T-cell (primary cell): ENCODE measurements at regions not wholly inside any gene's neighbourhood (a gene's known extent, or its start where the extent isn't known, plus 50 kb on each side); places are given as distances from the start of the nearest gene placed in this dataset.

Experiments
- ATAC-seq, 4 experiments: fragments of 200-7000 bp in 3 of 4; fragments of 150-1000 bp in 1 of 4; cut with Tn5 transposase; replicated peaks in 1 of 4; 1 replicate in 3 of 4; 2 replicates in 1 of 4; pipeline ENCODE4 v1.10.0; 2021; ENCODE audit warnings: moderate library complexity in 3 of 4, mild to moderate bottlenecking in 2 of 4, moderate number of reproducible peaks in 1 of 4
- CTCF ChIA-PET, 2 donors: fragments of 300-600 bp; sonication (Branson Sonifier 250); formaldehyde crosslinking; loops; one replicate each; lab custom pipeline; 2022; ENCODE audit warnings: antibody characterized with exemption in 2 of 2; lab: Charles Lee
- POLR2A ChIA-PET, 2 donors: fragments of 300-600 bp; sonication (Branson Sonifier 250); formaldehyde crosslinking; loops; one replicate each; lab custom pipeline; 2022; ENCODE audit warnings: antibody characterized with exemption in 2 of 2; lab: Charles Lee
- DNase-seq, 35 experiments: peaks; one replicate each; pipeline versions ENCODE4 v3.0.0 to v3.0.0-alpha.2; 2013 to 2023
- H3K27ac ChIP-seq: one replicate; pipeline ENCODE4 v1.5.1; 2013; ENCODE audit warnings: low read length
- H3K27me3 ChIP-seq, 2 experiments: replicated peaks in 1 of 2; 1 replicate in 1 of 2; 2 replicates in 1 of 2; pipeline versions ENCODE4 v1.6.1 to v1.7.0; 2013; ENCODE audit warnings: low read length in 1 of 2, mixed read lengths in 1 of 2; ENCODE audit not compliant: control insufficient read depth in 2 of 2, insufficient read depth in 2 of 2; ENCODE audit errors: extremely low read depth in 1 of 2
- H3K36me3 ChIP-seq, 2 donors: 1 replicate in 1 of 2; 2 replicates in 1 of 2; pipeline versions ENCODE4 v1.6.1 to v1.7.0; 2013; ENCODE audit warnings: low read length in 1 of 2; ENCODE audit not compliant: control insufficient read depth in 2 of 2, insufficient read depth in 1 of 2; ENCODE audit errors: extremely low read depth in 1 of 2
- H3K4me1 ChIP-seq, 2 experiments: 1 replicate in 1 of 2; 2 replicates in 1 of 2; pipeline versions ENCODE4 v1.6.1 to v1.7.0; 2013; ENCODE audit warnings: low read length in 2 of 2, mixed read lengths in 1 of 2; ENCODE audit not compliant: insufficient read depth in 2 of 2, control insufficient read depth in 1 of 2; ENCODE audit errors: extremely low read depth in 1 of 2
- H3K4me3 ChIP-seq, 2 donors: 1 replicate in 1 of 2; 2 replicates in 1 of 2; pipeline versions ENCODE4 v1.5.1 to v1.7.0; 2013; ENCODE audit warnings: mild to moderate bottlenecking in 2 of 2, low read length in 1 of 2, moderate library complexity in 1 of 2; ENCODE audit not compliant: control insufficient read depth in 1 of 2; ENCODE audit errors: extremely low read depth in 1 of 2
- H3K9me3 ChIP-seq: 2 replicates; pipeline ENCODE4 v1.7.0; 2013
- H3K27ac Mint-ChIP-seq, 2 donors: one replicate each; pipeline ENCODE4 v1.8.0; 2020 to 2021; ENCODE audit warnings: mild to moderate bottlenecking in 2 of 2, mixed read lengths in 2 of 2
- H3K27me3 Mint-ChIP-seq, 2 donors: one replicate each; pipeline ENCODE4 v1.8.0; 2021 to 2022; ENCODE audit warnings: mixed read lengths in 2 of 2
- H3K36me3 Mint-ChIP-seq: one replicate; pipeline ENCODE4 v1.8.0; 2021; ENCODE audit warnings: mixed read lengths
- H3K4me1 Mint-ChIP-seq, 3 donors: one replicate each; pipeline ENCODE4 v1.8.0; 2020 to 2022; ENCODE audit warnings: mixed read lengths in 3 of 3, mild to moderate bottlenecking in 1 of 3
- H3K4me3 Mint-ChIP-seq, 3 donors: one replicate each; pipeline ENCODE4 v1.8.0; 2020 to 2022; ENCODE audit warnings: mild to moderate bottlenecking in 3 of 3, mixed read lengths in 3 of 3, moderate library complexity in 3 of 3
- H3K9me3 Mint-ChIP-seq, 3 donors: one replicate each; pipeline ENCODE4 v1.8.0; 2020 to 2022; ENCODE audit warnings: mixed read lengths in 3 of 3
- WGBS: methylation state at CpG from one replicate; pipeline ENCODE4 v1.1.5; 2013; ENCODE audit warnings: missing lambda C conversion rate; ENCODE audit not compliant: insufficient coverage; 5-methylcytosine and 5-hydroxymethylcytosine counted together

DNA sequence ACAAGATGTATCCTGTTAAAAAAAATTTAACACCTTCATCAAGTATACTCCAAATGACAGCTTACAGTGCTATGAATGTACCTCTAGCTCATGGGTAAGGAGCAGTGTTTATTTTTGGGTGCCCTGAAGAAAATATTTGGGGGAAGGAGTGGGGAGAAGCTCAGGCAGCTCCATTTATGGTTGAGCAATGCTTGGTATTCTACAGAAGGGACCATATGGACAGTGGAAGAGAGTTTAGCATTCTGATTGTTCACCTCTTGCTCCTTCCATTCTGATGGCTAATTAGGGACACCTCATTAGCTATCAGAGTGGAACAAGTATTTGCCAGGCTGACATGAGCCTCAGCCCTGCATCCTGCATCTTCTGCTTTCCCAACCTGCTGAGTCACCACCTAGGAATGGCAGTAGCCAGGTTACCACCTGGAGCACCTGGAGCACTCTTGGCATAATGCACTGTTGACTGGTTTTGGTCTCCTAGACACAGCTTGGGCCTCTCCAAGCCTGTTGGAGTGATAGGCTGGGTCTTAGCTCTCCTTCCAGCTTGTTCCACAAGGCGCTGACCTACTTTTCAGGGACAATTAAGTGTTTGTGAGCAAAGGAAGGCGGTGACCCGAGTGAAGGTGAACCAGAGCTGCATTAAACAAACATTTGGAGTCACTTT lies 62.0 kb upstream of the MACF1 start:
- ChIA-PET POLR2A (no interaction called here), CTCF (interaction anchor here in 1 of 2 donors (0.5 kb wide), 1 partner anchor 1104 kb away, joined by 4 read pairs; no protein-coding TSS in a partner anchor)
- no CpG with 5 or more reads among the region's 3 CpGs for WGBS
- Histone ChIP-seq H3K36me3 (no peaks in the 10 kb centered on the region), H3K27me3 (no peaks in the 10 kb centered on the region), H3K4me3 (no peak overlapping the region), H3K4me1 (no peaks in the 10 kb centered on the region), H3K27ac (no peak overlapping the region), H3K9me3 (no peaks in the 10 kb centered on the region)
- H3K9me3 Mint-ChIP-seq = no peaks in the 10 kb centered on the region
- ATAC-seq (no peak), DNase-seq (no peak)
- no peaks in the 10 kb centered on the region for H3K36me3 Mint-ChIP-seq
- H3K4me3 Mint-ChIP-seq = no peak overlapping the region
- H3K4me1 Mint-ChIP-seq = no peaks in the 10 kb centered on the region
- peaks cover 3% of the 10 kb centered on the region in 2 donors for H3K27me3 Mint-ChIP-seq
- no peak overlapping the region for H3K27ac Mint-ChIP-seq

GRCh38 chr1:39144924-39145323 lies 59.6 kb upstream of the MACF1 start:
- Mint-ChIP-seq H3K36me3 (no peaks in the 10 kb centered on the region), H3K4me1 (no peaks in the 10 kb centered on the region), H3K4me3 (no peak overlapping the region), H3K27ac (no peak overlapping the region), H3K9me3 (no peaks in the 10 kb centered on the region), H3K27me3 (peaks cover 11 to 12% of the 10 kb centered on the region in 2 donors)
- WGBS = 95% methylated on average over 2 of the region's 3 CpGs
- H3K4me3 ChIP-seq = no peak overlapping the region
- no peak for DNase-seq
- no peaks in the 10 kb centered on the region for H3K9me3 ChIP-seq
- no peaks in the 10 kb centered on the region for H3K27me3 ChIP-seq
- ChIA-PET CTCF (no interaction called here), POLR2A (no interaction called here)
- H3K27ac ChIP-seq = no peak overlapping the region
- ATAC-seq = no peak
- no peaks in the 10 kb centered on the region for H3K4me1 ChIP-seq
- no peaks in the 10 kb centered on the region for H3K36me3 ChIP-seq

DNA sequence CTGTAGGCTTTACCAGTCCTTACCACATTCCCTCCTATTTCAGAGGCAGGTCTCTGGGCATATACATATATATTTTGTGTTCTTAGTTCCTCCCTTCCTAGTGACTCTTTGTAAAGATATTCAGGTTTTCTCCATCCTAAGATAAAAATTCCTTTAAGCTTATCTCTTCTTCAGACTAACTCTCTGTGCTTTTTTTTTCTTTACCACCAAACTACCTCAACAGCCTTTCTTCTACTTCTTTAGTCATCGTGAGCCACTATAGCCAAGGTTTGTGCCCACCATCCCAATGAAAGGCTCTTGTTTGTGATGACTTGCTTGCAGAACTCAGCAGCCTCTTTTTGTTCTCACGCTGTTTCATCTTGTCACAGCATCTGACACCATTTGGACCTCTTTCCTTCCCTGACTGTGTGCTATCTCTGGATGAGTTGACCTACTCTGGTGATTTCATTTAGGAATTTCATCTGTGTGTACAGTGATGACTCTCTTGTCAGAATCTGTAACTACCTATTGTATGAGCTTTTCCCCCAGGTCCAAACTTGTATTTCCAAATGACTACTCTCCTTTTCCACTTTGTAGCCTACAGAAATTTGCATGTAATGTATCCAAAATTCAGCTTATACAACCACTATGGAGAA lies 59.0 kb upstream of the MACF1 start:
- no peak for DNase-seq
- Mint-ChIP-seq H3K4me3 (no peak overlapping the region), H3K36me3 (no peaks in the 10 kb centered on the region), H3K27ac (no peak overlapping the region), H3K9me3 (no peaks in the 10 kb centered on the region), H3K4me1 (no peaks in the 10 kb centered on the region), H3K27me3 (peaks cover 11 to 12% of the 10 kb centered on the region in 2 donors)
- Histone ChIP-seq H3K4me3 (no peak overlapping the region), H3K27ac (no peak overlapping the region), H3K36me3 (no peaks in the 10 kb centered on the region), H3K9me3 (no peaks in the 10 kb centered on the region), H3K27me3 (no peaks in the 10 kb centered on the region), H3K4me1 (no peaks in the 10 kb centered on the region)
- ATAC-seq = no peak
- ChIA-PET POLR2A (interaction anchor here in 1 of 2 donors (0.6 kb wide), 1 partner anchor 40 kb away, joined by 3 read pairs; no protein-coding TSS in a partner anchor), CTCF (no interaction called here)
- 80% methylated on average over 1 of the region's 2 CpGs for WGBS

GRCh38 chr1:39146681-39147080 lies 57.8 kb upstream of the MACF1 start:
- Histone ChIP-seq H3K4me3 (no peak overlapping the region), H3K4me1 (no peaks in the 10 kb centered on the region), H3K27me3 (no peaks in the 10 kb centered on the region), H3K9me3 (no peaks in the 10 kb centered on the region), H3K36me3 (no peaks in the 10 kb centered on the region), H3K27ac (no peak overlapping the region)
- DNase-seq (no peak), ATAC-seq (no peak)
- H3K4me1 Mint-ChIP-seq = no peaks in the 10 kb centered on the region
- CTCF ChIA-PET = no interaction called here
- H3K27me3 Mint-ChIP-seq = peaks cover 11 to 12% of the 10 kb centered on the region in 2 donors
- no peaks in the 10 kb centered on the region for H3K36me3 Mint-ChIP-seq
- H3K4me3 Mint-ChIP-seq = no peak overlapping the region
- no peaks in the 10 kb centered on the region for H3K9me3 Mint-ChIP-seq
- H3K27ac Mint-ChIP-seq = no peak overlapping the region
- POLR2A ChIA-PET = no interaction called here

GRCh38 chr1:39147099-39148025 lies 57.1 kb upstream of the MACF1 start:
- H3K36me3 Mint-ChIP-seq = no peaks in the 10 kb centered on the region

DNA sequence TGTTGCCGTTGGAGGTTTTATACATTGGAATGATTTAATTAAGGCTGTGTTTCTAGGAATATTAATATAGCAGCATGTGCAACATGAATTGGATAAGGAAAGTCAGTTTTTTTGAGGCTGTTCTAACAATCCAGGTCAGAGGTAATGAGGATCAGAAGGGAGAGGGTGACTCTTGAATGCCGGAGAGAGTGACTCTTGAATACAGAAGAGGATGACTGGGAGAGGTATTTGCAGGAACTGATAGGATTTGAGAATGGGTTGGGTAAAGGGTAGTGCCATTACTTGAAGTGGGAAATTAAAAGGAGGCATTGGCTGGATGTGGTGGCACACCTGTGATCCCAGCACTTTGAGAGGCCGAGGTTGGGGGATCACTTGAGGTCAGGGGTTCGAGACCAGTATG lies 55.6 kb upstream of the MACF1 start:
- ChIA-PET CTCF (no interaction called here), POLR2A (no interaction called here)
- Histone ChIP-seq H3K36me3 (no peaks in the 10 kb centered on the region), H3K9me3 (no peaks in the 10 kb centered on the region), H3K27me3 (no peaks in the 10 kb centered on the region), H3K27ac (no peak overlapping the region), H3K4me3 (no peak overlapping the region), H3K4me1 (no peaks in the 10 kb centered on the region)
- 98% methylated on average over 4 of the region's 4 CpGs for WGBS
- Mint-ChIP-seq H3K27me3 (peaks cover 11 to 12% of the 10 kb centered on the region in 2 donors), H3K9me3 (no peaks in the 10 kb centered on the region), H3K4me1 (no peaks in the 10 kb centered on the region), H3K36me3 (no peaks in the 10 kb centered on the region), H3K27ac (no peak overlapping the region), H3K4me3 (no peak overlapping the region)
- DNase-seq (no peak), ATAC-seq (no peak)

More at GRCh38 chr1:39147099-39148025, 57.1 kb upstream of the MACF1 start:
- H3K9me3 ChIP-seq = no peaks in the 10 kb centered on the region
- H3K27ac ChIP-seq = no peak overlapping the region
- 81% methylated on average over 2 of the region's 3 CpGs for whole genome bisulfite sequencing
- H3K9me3 Mint-ChIP-seq = no peaks in the 10 kb centered on the region
- no peak overlapping the region for H3K4me3 ChIP-seq
- ChIA-PET CTCF (no interaction called here), POLR2A (interaction anchor here in 1 of 2 donors (0.7 kb wide), 1 partner anchor 266 kb away, joined by 3 read pairs; no protein-coding TSS in a partner anchor)
- no peak overlapping the region for H3K27ac Mint-ChIP-seq
- peaks cover 11 to 12% of the 10 kb centered on the region in 2 donors for H3K27me3 Mint-ChIP-seq
- no peaks in the 10 kb centered on the region for H3K4me1 ChIP-seq
- no peaks in the 10 kb centered on the region for H3K27me3 ChIP-seq
- no peaks in the 10 kb centered on the region for H3K4me1 Mint-ChIP-seq
- H3K4me3 Mint-ChIP-seq = no peak overlapping the region
- ATAC-seq = no peak
- DNase-seq = no peak
- H3K36me3 ChIP-seq = no peaks in the 10 kb centered on the region
